ENCODE measurements at regions not wholly inside any gene's neighbourhood (a gene's known extent, or its start where the extent isn't known, plus 50 kb on each side); places are given as distances from the start of the nearest gene placed in this dataset.
"Not testable (repeated sequence)": the region's sequence is repeated elsewhere in the genome, so short reads cannot be mapped to it uniquely, and the experiment has no call there.

GRCh38 chr10:23493711-23494110 is 54.8 kb downstream of the OTUD1 start:
- DNase-seq (ENCODE audit: low read depth in 2 of 2), result no peak

GRCh38 chr10:23496727-23497126 is 57.9 kb downstream of the OTUD1 start:
- no peak for DNase-seq (ENCODE audit: low read depth in 2 of 2)

GRCh38 chr10:23499372-23500132 is 60.7 kb downstream of the OTUD1 start:
- DNase-seq (ENCODE audit: low read depth in 2 of 2), result no peak

DNA sequence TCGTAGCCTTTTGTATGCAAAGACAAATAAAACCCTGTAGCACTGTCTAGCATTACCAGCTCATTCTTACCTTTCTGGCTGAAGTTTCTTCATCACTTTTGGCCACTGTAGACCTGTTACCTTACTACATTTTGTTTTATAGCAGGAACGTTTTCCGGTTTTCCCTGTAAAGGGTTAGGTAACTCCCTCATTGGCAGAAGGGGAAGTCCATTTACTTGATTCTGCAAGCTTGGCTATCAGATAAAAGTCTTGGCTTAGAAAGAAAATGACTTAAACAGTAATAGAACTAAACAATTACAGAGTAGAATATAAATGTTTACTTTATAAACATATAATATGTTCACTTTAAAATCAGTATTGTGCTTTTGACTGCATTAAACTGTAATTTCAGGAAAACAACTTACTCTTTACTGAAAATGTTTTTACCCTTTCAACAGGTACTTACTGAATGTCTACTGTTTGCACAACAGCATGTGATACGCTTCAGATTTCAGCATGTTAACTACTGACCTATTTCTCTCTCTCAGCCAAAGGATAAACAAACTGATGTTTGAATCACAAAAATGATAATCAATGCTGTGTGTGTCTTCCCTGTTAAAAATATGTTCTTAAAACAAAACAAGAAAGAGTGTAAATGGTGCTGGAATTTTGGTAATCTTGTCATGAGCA is 67.1 kb downstream of the OTUD1 start:
- DNase-seq (ENCODE audit: low read depth in 2 of 2), result no peak

GRCh38 chr10:23512355-23513058 is 73.6 kb downstream of the OTUD1 start:
- no peak for DNase-seq (ENCODE audit: low read depth in 2 of 2)

- not testable (repeated sequence) for DNase-seq (ENCODE audit: low read depth in 2 of 2)
Observed at GRCh38 chr10:23513621-23514020, 74.7 kb downstream of the OTUD1 start.

DNA sequence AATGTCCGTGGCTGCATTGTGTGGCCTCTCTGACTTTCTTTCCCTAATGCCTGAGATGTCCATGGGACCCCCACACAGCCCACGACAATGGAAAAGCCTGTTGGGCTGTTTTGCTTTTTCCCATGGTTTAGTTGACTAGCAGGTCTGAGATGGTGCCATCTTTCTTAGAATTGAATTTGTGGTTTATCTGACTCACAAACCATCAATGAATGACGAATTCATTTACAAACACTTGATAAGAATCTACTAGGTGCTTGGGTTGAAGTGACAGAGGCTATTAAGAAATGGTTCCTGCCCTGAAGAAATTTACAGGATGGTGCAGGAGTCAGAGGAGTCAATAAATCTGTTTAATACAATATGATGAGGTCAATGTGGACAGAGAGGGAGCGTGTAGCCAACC is 75.4 kb downstream of the OTUD1 start:
- DNase-seq (ENCODE audit: low read depth in 2 of 2), result no peak

DNA sequence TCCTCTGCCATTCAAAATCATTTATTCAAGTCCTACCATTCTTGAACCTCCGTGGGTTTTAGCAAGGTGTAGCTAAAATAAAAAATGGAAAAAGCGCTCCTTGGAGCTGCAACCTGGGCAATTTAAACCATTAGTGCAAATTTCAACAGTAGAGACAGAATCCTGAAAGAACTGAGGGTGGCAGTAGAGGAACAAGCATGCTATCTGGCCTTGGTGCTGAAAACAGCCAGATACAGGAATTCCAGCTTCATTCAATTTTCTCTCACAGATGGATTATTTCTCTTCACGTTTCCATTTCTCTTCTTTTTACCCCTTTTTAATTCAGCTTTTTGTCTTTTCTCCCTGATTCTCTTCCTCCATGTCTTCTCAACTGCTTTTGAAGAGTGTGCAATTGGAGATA is 77.7 kb downstream of the OTUD1 start:
- peak; percentile 19 to 28 for DNase-seq (ENCODE audit: low read depth in 2 of 2)

DNA sequence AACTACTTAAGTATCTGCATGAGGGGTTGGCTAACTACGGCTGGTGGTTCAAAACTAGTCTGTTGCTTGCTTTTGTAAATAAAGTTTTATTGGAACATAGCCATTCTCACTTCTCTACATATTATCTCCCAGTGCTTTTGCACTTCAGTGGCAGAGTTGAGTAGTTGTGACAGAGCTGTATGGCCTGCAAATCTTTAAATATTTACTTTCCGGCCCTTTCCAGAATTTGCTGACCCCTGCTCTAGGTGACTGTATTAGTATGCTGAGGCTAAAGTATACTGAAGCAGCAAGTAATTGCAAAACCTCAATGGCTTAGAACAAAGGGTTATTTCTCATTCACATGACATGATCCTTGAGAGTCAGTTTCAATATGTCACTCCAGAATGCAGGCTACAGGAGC is 78.3 kb downstream of the OTUD1 start:
- no peak for DNase-seq (ENCODE audit: low read depth in 2 of 2)

- DNase-seq (ENCODE audit: low read depth in 2 of 2), result no peak
Observed at GRCh38 chr10:23521735-23522134, 82.9 kb downstream of the OTUD1 start.

DNA sequence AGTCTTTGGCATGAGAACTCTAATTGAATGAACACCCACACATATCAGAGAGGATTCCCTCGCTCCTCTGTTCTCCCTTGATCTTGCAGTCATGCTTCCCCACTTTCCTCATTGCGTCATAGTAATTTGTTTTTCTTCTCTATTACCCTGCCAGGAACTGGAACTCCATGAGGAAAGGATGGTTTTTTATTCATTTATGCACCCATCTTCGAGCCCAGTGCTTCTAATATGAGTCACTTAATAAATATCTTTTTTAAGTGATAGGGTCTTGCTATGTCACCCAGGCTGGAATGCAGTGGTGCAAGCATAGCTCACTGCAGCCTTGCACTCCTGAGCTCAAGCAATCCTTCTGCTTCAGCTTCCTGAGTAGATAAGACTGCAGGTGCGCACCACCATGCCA is 83.5 kb downstream of the OTUD1 start:
- no peak for DNase-seq (ENCODE audit: low read depth in 2 of 2)

DNA sequence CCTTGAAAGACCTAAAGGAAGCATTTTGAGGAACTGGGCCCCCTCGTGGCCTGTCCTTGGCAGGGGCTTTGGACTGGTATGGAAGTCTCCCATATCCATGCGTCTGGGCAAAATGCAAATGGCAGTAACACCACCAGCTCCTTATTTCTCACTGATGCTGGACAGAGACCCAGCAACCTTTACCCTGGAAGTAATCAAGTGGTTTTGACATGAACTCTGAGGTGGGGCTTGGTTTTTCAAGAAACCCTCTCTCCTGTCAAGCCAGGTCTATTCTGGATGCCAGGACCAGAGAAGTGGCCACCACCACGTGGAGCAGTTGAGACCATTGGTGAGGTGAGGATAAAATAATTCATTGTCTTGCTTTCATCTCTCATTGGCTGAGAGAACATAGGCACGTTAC is 84.4 kb downstream of the OTUD1 start:
- no peak for DNase-seq (ENCODE audit: low read depth in 2 of 2)

DNA sequence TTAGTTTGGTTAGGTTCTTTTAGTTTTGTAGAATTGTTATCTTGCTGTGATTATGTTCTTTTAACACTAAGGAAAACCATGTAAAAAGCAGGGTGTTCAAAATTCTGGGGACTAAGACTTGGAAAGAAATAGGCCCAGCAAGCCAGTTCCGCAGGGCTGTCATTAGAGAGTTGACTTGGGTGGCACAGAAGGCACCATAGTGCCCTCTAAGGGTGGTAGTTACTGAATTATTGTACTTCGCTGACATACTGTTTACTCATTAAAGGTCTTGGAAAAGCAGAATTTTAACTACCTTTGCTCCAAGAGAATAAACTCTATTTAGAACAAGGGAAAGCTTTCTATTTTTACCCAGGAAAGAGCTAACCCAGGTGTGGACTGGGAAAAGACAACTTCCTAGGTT is 86.5 kb downstream of the OTUD1 start:
- DNase-seq (ENCODE audit: low read depth in 2 of 2), result peak; percentile 26 to 67

DNA sequence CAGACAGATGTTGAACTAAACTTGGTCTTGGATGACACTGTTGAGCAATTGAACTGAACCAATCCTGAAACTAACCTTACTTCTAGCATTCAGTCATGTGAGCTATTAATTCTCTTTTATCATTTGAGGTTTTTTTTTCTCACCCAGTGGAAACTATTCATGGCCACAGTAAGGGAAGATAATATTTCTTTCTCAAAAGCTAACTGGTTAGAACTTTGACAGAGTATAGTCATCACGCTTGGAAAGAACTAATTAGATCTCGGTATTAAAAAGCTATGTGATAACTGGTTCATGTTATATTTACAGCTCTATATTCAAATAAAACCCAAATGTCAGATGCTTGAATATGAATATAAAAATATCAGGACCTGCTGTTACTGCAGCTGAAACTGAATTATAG is 89.5 kb downstream of the OTUD1 start:
- DNase-seq (ENCODE audit: low read depth in 2 of 2), result no peak

GRCh38 chr10:23529625-23530024 is 90.8 kb downstream of the OTUD1 start:
- DNase-seq (ENCODE audit: low read depth in 2 of 2), result no peak

GRCh38 chr10:23530079-23530478 is 91.2 kb downstream of the OTUD1 start:
- DNase-seq (ENCODE audit: low read depth in 2 of 2), result peak; percentile 8 to 46

- DNase-seq (ENCODE audit: low read depth in 2 of 2), result no peak
Observed at GRCh38 chr10:23533212-23533611, 94.3 kb downstream of the OTUD1 start.

DNA sequence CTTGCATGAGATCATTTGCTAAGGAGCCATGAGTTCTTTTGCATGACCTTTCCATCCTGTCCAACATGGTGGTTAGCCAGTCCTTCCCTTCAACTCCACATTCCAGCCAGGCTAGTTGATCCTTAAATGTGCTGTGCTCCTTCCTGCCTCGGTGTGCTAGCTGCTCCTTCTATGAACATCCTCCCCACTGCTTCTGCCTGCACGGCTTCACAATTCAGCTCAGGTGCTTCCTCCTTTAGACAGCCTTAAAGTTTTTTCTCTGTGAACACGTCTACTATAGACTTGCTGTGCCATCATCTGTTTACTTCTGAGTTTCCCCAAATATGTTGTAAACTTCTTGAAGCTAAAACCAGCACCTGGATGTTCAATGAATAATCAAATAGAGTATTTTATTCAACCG is 95.5 kb downstream of the OTUD1 start:
- DNase-seq (ENCODE audit: low read depth in 2 of 2), result no peak

DNA sequence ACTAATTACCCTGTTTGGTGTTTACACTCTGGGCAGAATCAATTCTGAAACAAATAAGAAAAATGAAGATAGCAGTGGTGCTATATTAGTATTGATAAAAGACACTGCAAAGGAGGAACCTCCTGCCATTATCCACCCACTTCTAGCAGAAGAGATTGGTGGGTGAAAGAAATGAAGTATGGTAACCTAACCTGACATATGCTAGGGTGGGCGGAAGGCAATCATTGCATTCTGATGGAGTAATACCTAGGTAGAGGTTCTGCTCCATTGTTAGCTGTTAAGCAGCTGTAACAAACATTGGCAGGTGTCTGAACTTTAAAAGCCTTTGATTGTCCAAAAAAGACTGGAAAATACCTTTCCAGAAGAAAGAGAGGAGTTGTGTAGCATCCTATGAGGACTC is 95.9 kb downstream of the OTUD1 start:
- no peak for DNase-seq (ENCODE audit: low read depth in 2 of 2)

- peak in 1 of 2 donors; percentile 5 for DNase-seq (ENCODE audit: low read depth in 2 of 2)
Observed at GRCh38 chr10:23535381-23535780, 96.5 kb downstream of the OTUD1 start.

DNA sequence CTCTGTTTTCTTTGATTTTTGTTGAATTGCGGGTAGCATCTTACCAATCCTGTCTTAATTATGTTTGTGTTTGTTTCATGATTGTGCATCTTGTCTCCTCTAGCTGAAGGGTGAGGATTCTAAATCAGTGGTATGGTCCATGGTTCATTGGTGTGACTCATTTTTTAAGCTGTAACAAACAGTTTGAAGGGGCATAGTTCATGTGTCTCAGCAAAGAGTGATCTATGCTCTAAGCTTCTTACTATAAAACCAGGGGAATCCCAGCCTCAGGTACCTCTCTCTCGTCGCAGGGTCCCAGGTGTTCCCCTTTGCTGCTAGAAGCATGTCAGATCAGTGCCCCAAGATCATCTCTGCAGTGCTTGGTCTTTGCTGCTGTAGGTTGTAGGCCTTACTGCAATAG is 100.1 kb downstream of the OTUD1 start:
- no peak for DNase-seq (ENCODE audit: low read depth in 2 of 2)

- DNase-seq (ENCODE audit: low read depth in 2 of 2), result peak in 1 of 2 donors; percentile 3
Observed at GRCh38 chr10:23540401-23541030, 101.6 kb downstream of the OTUD1 start.
